ENCODE measurements at regions not wholly inside any gene's neighbourhood (a gene's known extent, or its start where the extent isn't known, plus 50 kb on each side); places are given as distances from the start of the nearest gene placed in this dataset.
"Not testable (repeated sequence)": the region's sequence is repeated elsewhere in the genome, so short reads cannot be mapped to it uniquely, and the experiment has no call there.

GRCh38 chr5:117588611-117589010 lies 1014.0 kb upstream of the SEMA6A start:
- ATAC-seq (no peak), DNase-seq (ENCODE audit: low spot score) (no peak)

GRCh38 chr5:117587111-117587510 lies 1012.5 kb upstream of the SEMA6A start:
- no peak for DNase-seq (ENCODE audit: low spot score)
- no peak for ATAC-seq

- no peak for ATAC-seq
Measured at GRCh38 chr5:117568622-117569021, 994.0 kb upstream of the SEMA6A start.

GRCh38 chr5:117568126-117568525 lies 993.5 kb upstream of the SEMA6A start:
- ATAC-seq (no peak), DNase-seq (ENCODE audit: low spot score) (no peak)

More at GRCh38 chr5:117568622-117569021, 994.0 kb upstream of the SEMA6A start:
- DNase-seq (ENCODE audit: low spot score) = no peak

- no peak for DNase-seq (ENCODE audit: low spot score)
- ATAC-seq = no peak
Measured at GRCh38 chr5:117562647-117563046, 988.0 kb upstream of the SEMA6A start.

GRCh38 chr5:117561531-117561930 lies 986.9 kb upstream of the SEMA6A start:
- DNase-seq (ENCODE audit: low spot score) = no peak
- no peak for ATAC-seq

- ATAC-seq = peak; percentile 90
- no peak for DNase-seq (ENCODE audit: low spot score)
Measured at GRCh38 chr5:117559005-117559844, 984.6 kb upstream of the SEMA6A start.

GRCh38 chr5:117551236-117551635 lies 976.6 kb upstream of the SEMA6A start:
- no peak for ATAC-seq
- DNase-seq (ENCODE audit: low spot score) = no peak

GRCh38 chr5:117547192-117547591 lies 972.6 kb upstream of the SEMA6A start:
- DNase-seq (ENCODE audit: low spot score) = no peak
- ATAC-seq = no peak

GRCh38 chr5:117539692-117540091 lies 965.1 kb upstream of the SEMA6A start:
- no peak for DNase-seq (ENCODE audit: low spot score)

GRCh38 chr5:117533792-117534191 lies 959.2 kb upstream of the SEMA6A start:
- no peak for ATAC-seq

More at GRCh38 chr5:117539692-117540091, 965.1 kb upstream of the SEMA6A start:
- ATAC-seq = no peak

GRCh38 chr5:117533051-117533670 lies 958.5 kb upstream of the SEMA6A start:
- not testable (repeated sequence) for DNase-seq (ENCODE audit: low spot score); ATAC-seq

More at GRCh38 chr5:117533792-117534191, 959.2 kb upstream of the SEMA6A start:
- DNase-seq (ENCODE audit: low spot score) = no peak

GRCh38 chr5:117519957-117520500 lies 945.4 kb upstream of the SEMA6A start:
- ATAC-seq (no peak), DNase-seq (ENCODE audit: low spot score) (no peak)

GRCh38 chr5:117504305-117504704 lies 929.7 kb upstream of the SEMA6A start:
- no peak for DNase-seq (ENCODE audit: low spot score)
- no peak for ATAC-seq

- no peak for ATAC-seq
- no peak for DNase-seq (ENCODE audit: low spot score)
Measured at GRCh38 chr5:117497601-117498000, 923.0 kb upstream of the SEMA6A start.

GRCh38 chr5:117496801-117497200 lies 922.2 kb upstream of the SEMA6A start:
- ATAC-seq (no peak), DNase-seq (ENCODE audit: low spot score) (no peak)

- ATAC-seq (no peak), DNase-seq (ENCODE audit: low spot score) (no peak)
Measured at GRCh38 chr5:117494188-117494587, 919.6 kb upstream of the SEMA6A start.

- DNase-seq (ENCODE audit: low spot score) (no peak), ATAC-seq (no peak)
Measured at GRCh38 chr5:117488976-117489500, 914.4 kb upstream of the SEMA6A start.

- DNase-seq (ENCODE audit: low spot score) (no peak), ATAC-seq (no peak)
Measured at GRCh38 chr5:117487556-117487955, 912.9 kb upstream of the SEMA6A start.

- DNase-seq (ENCODE audit: low spot score) (no peak), ATAC-seq (no peak)
Measured at GRCh38 chr5:117486879-117487391, 912.3 kb upstream of the SEMA6A start.

GRCh38 chr5:117486261-117486660 lies 911.6 kb upstream of the SEMA6A start:
- DNase-seq (ENCODE audit: low spot score) (no peak), ATAC-seq (no peak)

All from left lobe of liver (tissue), 2 donors.